ENCODE measurements at regions not wholly inside any gene's neighbourhood (a gene's known extent, or its start where the extent isn't known, plus 50 kb on each side); places are given as distances from the start of the nearest gene placed in this dataset.

- TF ChIP-seq POLR2A (IDR thresholded peaks at IDR 0.05; ENCODE audit: low read depth, low read length) (no peak), TAF1 (IDR thresholded peaks at IDR 0.05; ENCODE audit: low read depth, low read length) (no peak)
Measured at GRCh38 chr22:49291781-49292180, 535.9 kb downstream of the BRD1 start.

Data from GM12891 (cell line).